ENCODE measurements at regions not wholly inside any gene's neighbourhood (a gene's known extent, or its start where the extent isn't known, plus 50 kb on each side); places are given as distances from the start of the nearest gene placed in this dataset.
A peak's percentile ranks its signal among the peaks of the same experiment; 100 is the strongest.

- H3K9me3 ChIP-seq (ENCODE audit: control insufficient read depth in 2 of 3, low read length in 3 of 3), result no peaks in the 10 kb centered on the region
- Mint-ChIP-seq H3K4me3 (peak overlapping the region in 9 of 10 donors; percentile 13 to 74 (median 53)), H3K27me3 (peaks cover 0 to 6% (median 0%) of the 10 kb centered on the region in 5 donors), H3K4me1 (peaks cover 27 to 60% (median 50%) of the 10 kb centered on the region in 7 donors), H3K9me3 (peaks cover 0 to 2% (median 0%) of the 10 kb centered on the region in 11 donors), H3K27ac (peak overlapping the region; percentile 34 to 89 (median 82)), H3K36me3 (peaks cover 0 to 4% (median 0%) of the 10 kb centered on the region in 5 donors)
- ChIA-PET CTCF (interaction anchor here (1.2 kb wide), 1 partner anchor 10 kb away, joined by 4 read pairs; no protein-coding TSS in a partner anchor), POLR2A (interaction anchor here (0.6 to 1.4 kb wide), 4 partner anchors 9 to 1056 kb away, joined by 3 to 5 read pairs (median 3); no protein-coding TSS in a partner anchor)
- no peak overlapping the region for H3K4me3 ChIP-seq (ENCODE audit: low read length)
- no peak overlapping the region for H3K27ac ChIP-seq (ENCODE audit: low read depth, low read length)
- H3K4me1 ChIP-seq (ENCODE audit: control insufficient read depth in 2 of 2, insufficient read depth in 2 of 2, low read length in 2 of 2), result peaks cover 13 to 17% of the 10 kb centered on the region in 2 donors
- peak in 2 of 9 donors; percentile 11 to 23 for DNase-seq
- peak; percentile 46 for ATAC-seq
- no peaks in the 10 kb centered on the region for H3K27me3 ChIP-seq (ENCODE audit: control insufficient read depth in 2 of 2, insufficient read depth in 2 of 2, low read length in 2 of 2)
- intact Hi-C loops (cut with micrococcal nuclease), result loop anchor here in 1 of 2 donors (5.0 kb wide), 1 partner anchor 45 kb away; no protein-coding TSS in a partner anchor
- no peaks in the 10 kb centered on the region for H3K36me3 ChIP-seq (ENCODE audit: control insufficient read depth in 2 of 3, insufficient read depth in 3 of 3, low read length in 3 of 3)
Observed at GRCh38 chr13:39952249-39953233, 297.1 kb downstream of the COG6 start.

- intact Hi-C loops (cut with micrococcal nuclease), result loop anchor here in 1 of 2 donors (5.0 kb wide), 1 partner anchor 43 kb away; no protein-coding TSS in a partner anchor
- H3K4me3 ChIP-seq (ENCODE audit: low read length), result no peak overlapping the region
- H3K9me3 ChIP-seq (ENCODE audit: control insufficient read depth in 2 of 3, low read length in 3 of 3), result no peaks in the 10 kb centered on the region
- Mint-ChIP-seq H3K4me3 (no peak overlapping the region), H3K27ac (peak overlapping the region in 2 of 9 donors; percentile 18 to 29), H3K4me1 (peaks cover 37 to 73% (median 63%) of the 10 kb centered on the region in 7 donors), H3K27me3 (no peaks in the 10 kb centered on the region), H3K9me3 (peaks cover 0 to 2% (median 0%) of the 10 kb centered on the region in 11 donors), H3K36me3 (peaks cover 0 to 6% (median 0%) of the 10 kb centered on the region in 5 donors)
- H3K27ac ChIP-seq (ENCODE audit: low read depth, low read length), result no peak overlapping the region
- H3K36me3 ChIP-seq (ENCODE audit: control insufficient read depth in 2 of 3, insufficient read depth in 3 of 3, low read length in 3 of 3), result no peaks in the 10 kb centered on the region
- DNase-seq, result no peak
- ATAC-seq, result no peak
- ChIA-PET POLR2A (no interaction called here), CTCF (interaction anchor here (0.7 to 1.3 kb wide), 2 partner anchors 11 to 561 kb away, joined by 3 to 6 read pairs; no protein-coding TSS in a partner anchor)
- no peaks in the 10 kb centered on the region for H3K27me3 ChIP-seq (ENCODE audit: control insufficient read depth in 2 of 2, insufficient read depth in 2 of 2, low read length in 2 of 2)
- peaks cover 13 to 18% of the 10 kb centered on the region in 2 donors for H3K4me1 ChIP-seq (ENCODE audit: control insufficient read depth in 2 of 2, insufficient read depth in 2 of 2, low read length in 2 of 2)
Observed at GRCh38 chr13:39954476-39954875, 299.0 kb downstream of the COG6 start.

GRCh38 chr13:39955560-39955959 lies 300.1 kb downstream of the COG6 start:
- H3K27me3 ChIP-seq (ENCODE audit: control insufficient read depth in 2 of 2, insufficient read depth in 2 of 2, low read length in 2 of 2), result no peaks in the 10 kb centered on the region
- CTCF ChIA-PET, result interaction anchor here (0.7 to 1.3 kb wide), 2 partner anchors 10 to 13 kb away, joined by 3 to 6 read pairs; no protein-coding TSS in a partner anchor
- peaks cover 0 to 1% (median 0%) of the 10 kb centered on the region in 11 donors for H3K9me3 Mint-ChIP-seq
- no peak overlapping the region for H3K4me3 ChIP-seq (ENCODE audit: low read length)
- peaks cover 13 to 18% of the 10 kb centered on the region in 2 donors for H3K4me1 ChIP-seq (ENCODE audit: control insufficient read depth in 2 of 2, insufficient read depth in 2 of 2, low read length in 2 of 2)
- no peaks in the 10 kb centered on the region for H3K9me3 ChIP-seq (ENCODE audit: control insufficient read depth in 2 of 3, low read length in 3 of 3)
- no peak for DNase-seq
- no peak overlapping the region for H3K27ac ChIP-seq (ENCODE audit: low read depth, low read length)
- H3K36me3 ChIP-seq (ENCODE audit: control insufficient read depth in 2 of 3, insufficient read depth in 3 of 3, low read length in 3 of 3), result no peaks in the 10 kb centered on the region
- H3K4me3 Mint-ChIP-seq, result peak overlapping the region in 2 of 10 donors; percentile 18 to 25
- no peak for ATAC-seq
- no peaks in the 10 kb centered on the region for H3K27me3 Mint-ChIP-seq
- peak overlapping the region in 7 of 9 donors; percentile 2 to 94 (median 74) for H3K27ac Mint-ChIP-seq
- POLR2A ChIA-PET, result interaction anchor here (0.6 kb wide), 1 partner anchor 457 kb away, joined by 3 read pairs; no protein-coding TSS in a partner anchor
- peaks cover 0 to 6% (median 0%) of the 10 kb centered on the region in 5 donors for H3K36me3 Mint-ChIP-seq
- intact Hi-C loops (cut with micrococcal nuclease), result loop anchor here (5.0 kb wide), 3 partner anchors 232 to 712 kb away; partner anchors contain the start of gene FOXO1 (in 1 of the 2)
- H3K4me1 Mint-ChIP-seq, result peaks cover 39 to 80% (median 65%) of the 10 kb centered on the region in 7 donors

- intact Hi-C loops (cut with micrococcal nuclease), result loop anchor here (1.0 to 5.0 kb wide), 5 partner anchors 14 to 711 kb away; partner anchors contain the start of gene FOXO1 (in 1 of the 2)
- Histone ChIP-seq H3K4me1 (ENCODE audit: control insufficient read depth in 2 of 2, insufficient read depth in 2 of 2, low read length in 2 of 2) (peaks cover 11 to 18% of the 10 kb centered on the region in 2 donors), H3K27me3 (ENCODE audit: control insufficient read depth in 2 of 2, insufficient read depth in 2 of 2, low read length in 2 of 2) (no peaks in the 10 kb centered on the region), H3K4me3 (ENCODE audit: low read length) (no peak overlapping the region), H3K9me3 (ENCODE audit: control insufficient read depth in 2 of 3, low read length in 3 of 3) (no peaks in the 10 kb centered on the region), H3K36me3 (ENCODE audit: control insufficient read depth in 2 of 3, insufficient read depth in 3 of 3, low read length in 3 of 3) (no peaks in the 10 kb centered on the region), H3K27ac (ENCODE audit: low read depth, low read length) (no peak overlapping the region)
- Mint-ChIP-seq H3K4me3 (peak overlapping the region in 8 of 10 donors; percentile 20 to 69 (median 44)), H3K9me3 (no peaks in the 10 kb centered on the region), H3K27me3 (no peaks in the 10 kb centered on the region), H3K4me1 (peaks cover 39 to 80% (median 62%) of the 10 kb centered on the region in 7 donors), H3K36me3 (peaks cover 0 to 6% (median 0%) of the 10 kb centered on the region in 5 donors), H3K27ac (peak overlapping the region in 8 of 9 donors; percentile 26 to 94 (median 76))
- DNase-seq (peak in 2 of 9 donors; percentile 15 to 43), ATAC-seq (peak; percentile 67)
- ChIA-PET CTCF (interaction anchor here (0.7 kb wide), 1 partner anchor 10 kb away, joined by 3 read pairs; no protein-coding TSS in a partner anchor), POLR2A (interaction anchor here (0.6 kb wide), 1 partner anchor 456 kb away, joined by 3 read pairs; no protein-coding TSS in a partner anchor)
Observed at GRCh38 chr13:39956036-39956435, 300.6 kb downstream of the COG6 start.

GRCh38 chr13:39957868-39958677 lies 302.6 kb downstream of the COG6 start:
- Histone ChIP-seq H3K9me3 (ENCODE audit: control insufficient read depth in 2 of 3, low read length in 3 of 3) (no peaks in the 10 kb centered on the region), H3K27me3 (ENCODE audit: control insufficient read depth in 2 of 2, insufficient read depth in 2 of 2, low read length in 2 of 2) (no peaks in the 10 kb centered on the region), H3K27ac (ENCODE audit: low read depth, low read length) (peak overlapping the region; percentile 51), H3K4me3 (ENCODE audit: low read length) (peak overlapping the region; percentile 50), H3K4me1 (ENCODE audit: control insufficient read depth in 2 of 2, insufficient read depth in 2 of 2, low read length in 2 of 2) (peaks cover 1 to 12% of the 10 kb centered on the region in 2 donors), H3K36me3 (ENCODE audit: control insufficient read depth in 2 of 3, insufficient read depth in 3 of 3, low read length in 3 of 3) (no peaks in the 10 kb centered on the region)
- intact Hi-C loops (cut with micrococcal nuclease), result loop anchor here (1.0 to 5.0 kb wide), 5 partner anchors 10 to 709 kb away; partner anchors contain the start of gene FOXO1 (in 1 of the 2)
- ChIA-PET POLR2A (interaction anchor here (0.7 kb wide), 1 partner anchor 706 kb away, joined by 4 read pairs; no protein-coding TSS in a partner anchor), CTCF (interaction anchor here (0.9 to 1.0 kb wide), 2 partner anchors 15 to 229 kb away, joined by 3 read pairs; no protein-coding TSS in a partner anchor)
- ATAC-seq (peak; percentile 44), DNase-seq (peak in 5 of 9 donors; percentile 19 to 48 (median 42))
- Mint-ChIP-seq H3K27me3 (no peaks in the 10 kb centered on the region), H3K27ac (peak overlapping the region; percentile 86 to 96 (median 93)), H3K4me1 (peaks cover 31 to 59% (median 42%) of the 10 kb centered on the region in 7 donors), H3K9me3 (no peaks in the 10 kb centered on the region), H3K36me3 (peaks cover 0 to 6% (median 0%) of the 10 kb centered on the region in 5 donors), H3K4me3 (peak overlapping the region; percentile 73 to 90 (median 86))

Data from naive thymus-derived CD4-positive, alpha-beta T cell (primary cell).